Hematopoietic multipotent progenitor cell treated with erythropoietin and hydrocortisone succinate and interleukin-3 and kit ligand, for 4 days (in vitro differentiated cells): ENCODE measurements at regions not wholly inside any gene's neighbourhood (a gene's known extent, or its start where the extent isn't known, plus 50 kb on each side); places are given as distances from the start of the nearest gene placed in this dataset.
"Not testable (repeated sequence)": the region's sequence is repeated elsewhere in the genome, so short reads cannot be mapped to it uniquely, and the experiment has no call there.

Source experiments
- DNase-seq: peaks from one replicate; pipeline ENCODE4 v3.0.0-alpha.2; 2015

DNA sequence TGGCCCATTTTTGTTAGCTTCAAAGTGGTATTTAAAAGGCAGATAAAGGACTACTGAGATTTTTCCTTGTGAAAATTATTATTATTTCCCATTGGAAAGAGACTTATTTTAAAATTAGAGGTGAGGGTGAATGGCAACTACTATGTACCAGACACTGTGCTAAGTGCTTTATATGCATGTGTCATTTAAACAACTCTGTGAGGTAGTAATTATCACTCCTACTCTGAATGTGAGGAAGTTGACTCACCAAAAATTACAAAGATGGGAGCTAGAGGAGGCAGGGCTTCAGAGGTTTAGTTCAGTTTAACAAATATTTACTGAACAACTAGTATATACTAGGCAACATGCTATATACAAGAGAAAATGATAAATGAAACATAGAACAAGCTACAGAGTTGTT is 78.2 kb downstream of the MSL3 start:
- DNase-seq = no peak

GRCh38 chrX:11837437-11837836 is 79.4 kb downstream of the MSL3 start:
- DNase-seq = no peak

- DNase-seq = no peak
Observed at GRCh38 chrX:11864171-11864570, 106.1 kb downstream of the MSL3 start.

DNA sequence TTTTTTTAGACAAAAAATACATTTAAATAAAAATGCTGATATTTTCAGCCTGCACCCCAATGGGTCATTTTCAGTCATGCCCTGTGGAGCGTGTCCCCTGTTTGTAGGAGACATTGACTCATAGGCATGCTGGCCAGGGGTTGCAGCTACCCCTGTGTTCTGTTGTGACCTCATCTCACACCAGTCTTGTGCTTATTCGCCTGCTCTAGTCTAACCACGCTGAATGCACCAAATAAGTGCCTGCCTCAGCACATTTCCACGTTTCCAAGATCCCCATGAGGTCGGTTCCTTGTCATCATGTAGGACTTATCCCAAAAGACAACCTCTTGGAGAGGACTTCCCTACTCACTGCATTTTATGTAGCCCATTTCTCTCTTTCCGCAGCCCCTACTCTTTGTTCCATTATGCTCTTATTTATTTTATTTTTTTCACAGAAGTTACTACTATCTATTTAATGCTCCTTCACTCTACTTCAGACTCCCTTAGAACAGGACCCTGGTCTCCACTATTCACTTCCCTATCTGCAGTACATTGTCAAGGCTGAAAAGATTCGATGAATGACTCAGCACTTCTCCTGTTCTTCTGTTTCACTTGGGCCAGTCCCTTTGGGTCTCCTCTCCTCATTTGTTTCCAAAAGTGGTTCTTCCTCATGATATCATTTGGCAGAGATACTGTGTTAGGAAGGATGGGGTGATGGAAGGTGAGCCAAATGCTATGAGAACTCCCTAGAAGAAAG is 109.7 kb downstream of the MSL3 start:
- peak; percentile 14 for DNase-seq

DNA sequence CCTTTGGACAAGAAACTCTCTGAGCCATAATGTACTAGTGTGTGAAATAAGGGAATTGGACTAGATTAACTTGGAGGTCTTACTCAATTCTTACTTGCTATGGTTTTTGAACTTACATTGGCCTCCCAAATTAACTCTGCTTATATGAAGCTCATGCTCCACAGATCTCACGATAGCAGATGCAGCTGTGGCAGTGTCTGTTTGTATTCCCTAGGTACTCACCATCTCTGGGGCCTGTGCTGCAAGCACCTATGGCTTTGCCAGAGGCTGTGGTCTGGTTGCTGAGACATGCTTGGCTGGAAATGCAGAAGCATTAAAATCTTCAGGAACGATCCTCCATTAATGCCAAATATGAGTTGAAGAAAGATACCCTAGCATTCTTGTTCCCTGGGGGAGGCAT is 112.8 kb downstream of the MSL3 start:
- DNase-seq = no peak

DNA sequence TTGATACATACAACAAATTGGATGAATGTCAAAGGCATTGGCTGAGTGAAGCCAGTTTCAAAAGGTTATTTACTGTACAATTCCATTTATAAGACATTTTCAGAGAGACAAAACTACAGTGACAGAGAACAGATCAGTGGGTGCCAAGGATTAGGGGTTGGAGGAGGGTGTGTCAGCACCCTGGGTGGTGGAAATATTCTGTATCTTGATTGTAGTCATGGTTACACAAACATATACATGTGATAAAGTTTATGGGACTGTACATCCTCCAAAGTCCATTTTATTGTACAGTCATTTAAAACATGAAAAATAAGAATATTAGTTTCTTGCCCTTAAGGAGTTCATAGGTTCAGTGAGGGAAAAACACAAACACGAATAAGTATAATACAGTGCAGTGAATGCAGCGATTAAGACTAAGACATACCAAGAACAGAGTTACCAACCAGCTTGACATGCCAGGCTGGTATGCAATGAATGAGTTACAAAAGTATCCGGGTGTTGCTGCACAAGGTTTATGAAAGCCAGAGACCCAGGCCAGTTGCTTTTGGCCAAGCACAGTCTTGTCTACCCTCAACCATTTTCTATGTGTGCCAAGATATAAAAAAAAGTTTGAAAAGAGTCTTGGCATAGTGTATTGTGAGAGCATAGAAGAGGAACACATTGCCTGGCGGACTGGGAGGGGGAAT is 123.6 kb downstream of the MSL3 start:
- DNase-seq = no peak

- DNase-seq = no peak
Observed at GRCh38 chrX:11886745-11887144, 128.7 kb downstream of the MSL3 start.

DNA sequence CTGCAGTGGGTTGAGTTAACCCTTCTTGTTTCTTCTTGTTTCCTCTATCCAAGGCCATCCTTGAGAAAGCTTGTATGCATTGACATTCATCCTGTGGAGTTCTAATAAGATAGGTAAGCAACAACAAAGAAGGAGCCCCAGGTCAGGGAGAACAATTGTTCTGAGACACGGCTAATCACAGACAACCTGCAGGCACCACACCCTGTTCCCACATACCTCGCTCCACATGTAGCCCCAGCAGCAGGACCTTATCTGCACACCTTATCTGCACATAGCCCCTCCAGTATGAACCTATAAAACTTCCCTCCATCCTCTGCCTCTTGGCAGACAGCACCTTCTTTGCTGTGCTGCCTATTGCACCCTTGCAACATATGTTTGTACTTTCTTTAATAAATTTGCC is 129.1 kb downstream of the MSL3 start:
- DNase-seq = no peak

- DNase-seq = no peak
Observed at GRCh38 chrX:11888421-11888820, 130.4 kb downstream of the MSL3 start.

DNA sequence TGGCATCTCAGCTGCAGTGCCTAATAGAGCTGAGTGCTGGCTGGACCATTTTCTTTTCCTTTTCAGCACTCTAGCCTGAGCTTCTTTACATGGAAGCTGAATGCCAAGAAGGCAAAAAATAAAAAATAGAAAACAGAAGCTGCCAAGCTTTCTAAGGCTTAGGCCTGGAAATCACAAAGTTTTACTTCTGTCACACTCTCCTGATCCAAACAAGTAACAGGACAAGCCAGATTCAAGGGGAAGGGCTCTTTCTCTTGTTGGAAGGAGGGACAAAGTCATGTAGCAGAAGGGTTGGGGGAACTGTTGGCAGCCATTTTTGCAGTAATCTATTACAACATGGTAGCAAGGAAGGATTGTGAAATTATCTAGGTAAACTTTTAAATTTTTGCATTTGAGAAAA is 131.8 kb downstream of the MSL3 start:
- DNase-seq = no peak

DNA sequence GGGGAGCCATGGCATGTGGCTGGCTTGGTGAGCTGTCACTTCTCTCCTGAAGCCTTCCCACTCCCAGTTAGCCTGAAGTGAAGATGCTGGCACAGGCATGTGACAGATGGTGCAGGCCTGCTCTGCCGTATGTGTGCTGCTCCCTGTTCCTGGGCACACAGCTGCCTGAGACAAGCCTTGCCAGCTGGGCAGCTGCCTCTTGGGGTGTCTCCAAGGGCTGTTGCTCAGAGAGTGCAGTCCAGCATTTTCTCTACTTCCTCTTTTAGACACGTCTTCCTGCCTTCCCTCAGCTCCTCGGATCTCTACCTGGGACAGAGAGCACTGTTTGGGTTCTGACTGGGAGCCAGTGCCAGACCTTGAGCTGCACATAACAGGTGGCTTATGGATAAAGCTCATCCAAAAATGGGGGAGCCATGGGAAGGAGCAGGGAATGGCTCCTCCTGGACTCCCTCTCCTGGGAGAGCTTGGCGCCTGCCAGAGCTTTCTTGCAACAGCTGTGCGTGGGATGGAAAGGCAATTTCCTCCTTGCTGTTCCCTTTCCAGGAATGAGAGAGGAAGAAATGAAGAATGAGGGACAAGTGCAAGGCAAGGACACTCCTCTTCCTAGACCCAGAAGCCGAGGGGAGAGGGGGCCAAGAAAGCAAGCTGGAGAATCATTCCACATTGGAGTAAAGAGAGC is 132.9 kb downstream of the MSL3 start:
- DNase-seq = peak; percentile 17

DNA sequence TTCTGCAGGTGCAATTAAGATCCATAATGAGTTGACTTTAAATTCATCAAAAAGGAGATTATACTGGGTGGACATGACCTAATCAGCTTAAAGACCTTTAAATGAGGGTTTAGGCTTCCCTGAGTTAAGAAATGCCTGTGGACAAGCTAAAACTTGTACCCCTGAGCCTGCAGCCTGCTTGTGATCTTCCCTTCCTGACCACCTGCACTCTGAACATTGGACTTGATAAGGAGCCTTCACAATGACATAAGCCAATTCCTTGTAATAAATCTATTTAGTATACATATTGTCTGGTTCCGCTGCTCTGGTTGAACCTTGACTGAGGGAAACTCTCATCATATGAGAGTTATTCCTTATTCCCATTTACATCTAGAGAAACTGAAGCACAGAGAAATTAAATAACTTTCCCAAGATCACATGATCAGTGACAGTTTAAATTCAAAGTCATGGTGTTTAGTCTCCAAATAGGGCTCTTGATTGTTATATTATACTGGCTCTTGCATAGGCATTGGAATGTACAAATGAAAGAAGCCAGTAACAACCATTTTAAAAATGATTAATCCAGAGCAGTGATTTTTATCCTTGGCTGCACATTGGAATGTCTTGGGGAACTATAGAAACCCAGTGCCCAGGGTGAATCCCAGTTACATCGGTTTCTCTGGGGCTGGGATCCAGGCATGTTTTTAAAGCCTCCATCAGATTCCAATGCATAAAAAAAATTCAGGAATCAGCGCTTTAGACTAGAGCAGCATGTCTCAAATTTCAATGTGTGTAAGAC is 136.1 kb downstream of the MSL3 start:
- DNase-seq = no peak

DNA sequence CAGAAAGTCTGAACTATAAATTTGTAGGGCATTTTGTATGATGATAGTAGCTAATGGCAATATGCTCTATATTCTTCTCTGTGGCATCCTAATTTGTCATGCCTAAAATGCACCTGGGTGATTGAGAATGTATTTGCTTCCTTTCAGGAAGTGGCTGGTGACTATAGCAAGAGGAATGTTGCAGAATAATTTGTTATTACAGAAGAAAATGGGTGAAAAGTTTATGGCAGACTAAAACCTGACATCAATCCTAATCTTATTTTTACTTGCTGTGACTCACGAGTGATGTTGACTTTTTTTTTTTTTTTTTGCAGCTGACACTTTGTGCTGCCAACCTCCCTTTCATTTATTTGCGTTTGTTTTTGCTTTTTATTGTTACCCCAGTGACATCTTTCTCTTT is 141.1 kb downstream of the MSL3 start:
- no peak for DNase-seq

DNA sequence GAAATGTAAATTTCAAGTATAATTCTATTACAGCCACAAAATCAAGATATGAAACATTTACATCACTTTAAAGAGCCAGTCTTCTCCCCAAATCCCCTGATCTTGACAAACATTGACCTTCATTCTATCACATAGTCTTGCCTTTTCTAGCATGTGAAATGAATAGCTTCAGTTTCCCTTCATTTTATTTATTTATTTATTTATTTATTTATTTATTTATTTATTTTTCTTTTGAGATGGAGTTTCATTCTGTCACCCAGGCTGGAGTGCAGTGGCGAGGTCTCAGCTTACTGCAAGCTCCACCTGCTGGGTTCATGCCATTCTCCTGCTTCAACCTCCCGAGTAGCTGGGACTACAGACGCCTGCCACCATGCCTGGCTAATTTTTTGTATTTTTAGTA is 147.9 kb downstream of the MSL3 start:
- not testable (repeated sequence) for DNase-seq

DNA sequence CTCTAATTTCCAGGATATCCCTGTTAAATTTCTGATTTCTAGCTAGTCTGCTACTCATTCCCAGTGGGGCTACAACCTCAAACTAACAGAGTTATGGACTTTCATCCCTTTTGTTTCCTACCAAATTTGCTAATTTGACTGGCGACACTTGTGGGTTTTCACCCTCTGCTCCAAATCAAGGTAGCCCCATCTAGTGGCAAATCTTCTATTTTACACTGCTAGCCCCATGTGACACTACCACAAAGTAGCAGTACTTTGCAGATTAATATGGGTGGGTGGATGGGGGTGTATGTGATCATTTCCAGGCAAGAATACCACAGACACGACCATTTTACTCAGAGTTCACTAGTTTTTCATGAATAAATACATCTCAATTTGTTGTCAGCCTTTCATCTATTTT is 150.3 kb downstream of the MSL3 start:
- peak; percentile 52 for DNase-seq

DNA sequence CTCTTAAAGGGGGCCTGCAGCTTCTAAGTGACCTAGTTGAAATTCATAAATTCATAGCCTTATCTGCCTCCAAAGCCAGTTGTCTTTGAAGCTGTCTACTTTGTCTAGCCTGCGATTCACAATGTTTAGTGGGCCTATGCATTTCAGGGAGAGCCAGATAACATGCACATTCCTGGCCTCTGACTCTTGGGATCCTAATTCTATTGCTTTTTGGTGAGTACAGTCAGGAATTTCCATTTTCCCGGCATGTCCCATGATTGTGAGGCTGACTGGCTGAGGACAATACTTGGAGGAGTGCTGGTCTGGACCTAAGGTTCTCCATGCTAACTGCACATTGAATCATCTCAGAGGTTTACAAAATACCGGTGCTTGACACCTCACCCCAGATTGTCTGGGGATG is 155.0 kb downstream of the MSL3 start:
- DNase-seq = no peak

GRCh38 chrX:11929476-11929875 is 171.4 kb downstream of the MSL3 start:
- no peak for DNase-seq

DNA sequence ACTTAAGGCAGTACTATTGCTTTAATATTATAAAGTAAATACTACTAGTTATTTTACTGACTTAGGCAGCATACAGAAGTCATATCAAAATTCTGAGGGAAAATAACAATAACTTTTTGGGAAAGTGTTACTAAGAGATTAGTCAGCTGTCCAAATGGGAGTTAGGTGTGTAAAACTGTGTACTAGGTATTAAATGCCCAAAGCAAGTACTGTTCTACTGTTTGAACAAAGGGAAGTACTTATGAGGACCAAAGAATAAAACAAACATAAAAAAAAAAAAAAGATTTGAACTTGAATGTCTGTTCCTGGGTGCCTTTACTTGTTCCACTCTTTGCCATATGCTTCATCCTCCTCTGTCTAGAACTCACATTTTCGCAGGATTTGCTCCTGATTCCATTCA is 174.4 kb downstream of the MSL3 start:
- DNase-seq = no peak

DNA sequence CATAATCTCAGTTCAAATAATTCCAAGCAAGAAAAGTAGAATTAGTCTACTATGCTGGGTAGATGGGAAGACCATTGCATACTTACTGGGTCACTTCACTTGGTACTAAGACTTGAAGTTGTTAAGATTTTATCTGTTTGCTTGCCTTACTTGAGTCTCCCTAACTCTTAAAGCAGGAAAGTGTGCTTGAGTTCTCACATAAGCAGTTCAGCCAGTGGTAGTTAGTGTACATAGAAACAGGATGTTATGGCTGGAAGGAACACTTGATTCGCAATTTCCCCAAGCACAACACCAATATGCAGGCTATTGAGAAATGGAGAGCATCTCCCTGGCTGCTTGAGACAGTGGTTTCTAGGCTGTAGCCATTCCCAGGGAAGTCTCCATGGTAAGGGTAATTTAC is 176.1 kb downstream of the MSL3 start:
- DNase-seq = no peak

GRCh38 chrX:11941571-11941970 is 183.5 kb downstream of the MSL3 start:
- no peak for DNase-seq

- peak; percentile 13 for DNase-seq
Observed at GRCh38 chrX:11944501-11944900, 186.5 kb downstream of the MSL3 start.

DNA sequence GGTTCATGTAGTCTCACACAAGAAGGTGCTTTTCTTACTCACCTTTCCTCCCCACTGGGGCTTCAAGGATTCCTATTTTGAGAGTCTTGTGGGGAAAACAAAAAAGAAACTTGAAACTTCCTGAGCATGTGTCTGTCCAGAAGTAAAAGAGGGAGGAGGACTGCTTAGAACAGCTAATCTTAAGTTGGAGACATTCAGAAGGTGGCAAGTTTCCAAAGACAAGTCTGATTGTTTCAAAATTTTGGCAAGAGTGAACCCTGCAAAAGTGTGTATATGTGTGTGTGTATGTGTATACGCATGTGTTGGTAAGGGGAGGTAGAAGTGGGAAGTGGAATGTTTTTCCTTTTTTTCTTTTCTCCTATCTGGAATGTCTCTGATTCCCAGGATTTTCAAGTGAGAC is 189.0 kb upstream of the FRMPD4 start:
- DNase-seq = no peak

DNA sequence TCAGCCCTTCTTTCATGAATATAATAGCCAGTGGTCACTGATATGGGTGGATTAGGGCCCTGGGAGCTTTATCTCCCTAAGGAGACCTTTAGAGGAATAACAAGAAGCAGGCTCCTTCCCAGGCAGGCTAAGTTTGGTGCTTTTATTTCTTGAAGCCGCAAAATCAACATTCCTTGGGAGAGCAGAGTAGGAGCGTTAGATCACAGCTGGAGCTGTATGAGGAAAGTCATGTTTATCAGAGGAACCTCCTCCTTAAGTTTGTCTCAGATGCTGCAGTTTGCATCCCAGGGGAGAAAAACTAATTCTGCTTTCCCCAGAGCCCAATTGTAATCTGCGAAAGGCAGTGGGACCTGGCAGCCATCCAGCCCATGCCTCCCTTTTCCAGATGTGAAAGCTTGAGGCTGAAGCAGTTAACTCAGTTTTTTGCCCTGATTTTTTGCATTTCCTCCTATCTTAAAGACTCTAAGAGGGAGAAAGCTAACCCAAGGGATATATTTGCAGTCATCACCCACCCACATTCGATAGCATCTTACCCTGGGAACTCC is 186.0 kb upstream of the FRMPD4 start:
- no peak for DNase-seq
